ENCODE measurements at regions not wholly inside any gene's neighbourhood (a gene's known extent, or its start where the extent isn't known, plus 50 kb on each side); places are given as distances from the start of the nearest gene placed in this dataset.

- TF ChIP-seq POLR2A (IDR thresholded peaks at IDR 0.05) (no peak), POLR2AphosphoS5 (IDR thresholded peaks at IDR 0.05) (no peak), CTCF (IDR thresholded peaks at IDR 0.05) (no peak)
These were observed 197.2 kb upstream of the IRAK1BP1 start for GRCh38 chr6:78670156-78670555.

All from transverse colon (tissue), 4 donors.